Astrocyte of the cerebellum (primary cell): ENCODE measurements at regions not wholly inside any gene's neighbourhood (a gene's known extent, or its start where the extent isn't known, plus 50 kb on each side); places are given as distances from the start of the nearest gene placed in this dataset.

Experiments
- DNase-seq: peaks from one replicate; pipeline ENCODE4 v3.0.0-alpha.2; 2011; ENCODE audit warnings: low read depth
- H3K4me3 ChIP-seq: 2 replicates; pipeline ENCODE4 v1.5.1; 2011; ENCODE audit warnings: mild to moderate bottlenecking, low read depth, low read length, moderate library complexity
- in situ Hi-C: cut with HindIII; loops from 2 replicates; pipeline ENCODE4 v1.10.0; 2017; ENCODE audit warnings: low sequenced_read_pairs
- TF ChIP-seq, protein P1 (sequence below): IDR thresholded peaks from 2 replicates; pipeline ENCODE4 v1.5.1; 2012; ENCODE audit warnings: low read length, low read depth, moderate library complexity, mild to moderate bottlenecking; ENCODE audit errors: missing control alignments

DNA sequence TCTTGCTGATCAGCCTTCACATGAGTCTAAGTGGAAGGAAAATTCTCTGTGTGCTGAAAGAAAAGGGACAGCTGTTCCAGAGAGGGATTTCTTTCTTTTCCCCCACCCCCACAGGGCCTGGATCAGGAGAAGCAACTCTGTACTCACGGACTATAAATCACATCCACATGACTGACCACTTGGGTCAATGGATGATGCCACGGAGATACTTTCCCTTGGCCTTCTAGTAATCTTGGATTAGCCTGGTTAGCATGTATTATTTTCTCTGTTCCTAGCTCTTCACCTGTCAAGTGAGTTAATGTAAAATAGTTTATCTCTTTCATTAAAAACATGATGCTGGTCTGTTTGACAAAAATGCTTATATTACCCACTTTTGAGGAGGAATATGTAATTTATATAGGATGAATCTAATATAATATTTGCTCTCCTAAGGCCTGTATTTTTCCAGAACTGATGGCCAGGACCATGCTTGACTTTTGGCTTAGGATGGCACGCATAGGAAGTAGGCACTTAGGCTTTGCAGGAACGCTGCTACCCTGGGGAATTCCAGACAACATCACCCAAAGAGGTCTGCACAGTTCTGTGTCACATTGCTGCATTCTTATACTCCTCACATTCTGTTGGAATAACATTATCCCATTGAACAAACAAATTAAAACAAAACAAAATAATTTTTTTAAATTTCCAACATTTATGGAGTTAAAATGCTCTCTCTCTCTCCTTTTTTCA, 892.1 kb downstream of the TLE1 start:
- in situ Hi-C loops: loop anchor here (5.0 kb wide), 1 partner anchor 45 kb away; no protein-coding TSS in a partner anchor
- no peak for DNase-seq
- TF ChIP-seq, protein P1, sequence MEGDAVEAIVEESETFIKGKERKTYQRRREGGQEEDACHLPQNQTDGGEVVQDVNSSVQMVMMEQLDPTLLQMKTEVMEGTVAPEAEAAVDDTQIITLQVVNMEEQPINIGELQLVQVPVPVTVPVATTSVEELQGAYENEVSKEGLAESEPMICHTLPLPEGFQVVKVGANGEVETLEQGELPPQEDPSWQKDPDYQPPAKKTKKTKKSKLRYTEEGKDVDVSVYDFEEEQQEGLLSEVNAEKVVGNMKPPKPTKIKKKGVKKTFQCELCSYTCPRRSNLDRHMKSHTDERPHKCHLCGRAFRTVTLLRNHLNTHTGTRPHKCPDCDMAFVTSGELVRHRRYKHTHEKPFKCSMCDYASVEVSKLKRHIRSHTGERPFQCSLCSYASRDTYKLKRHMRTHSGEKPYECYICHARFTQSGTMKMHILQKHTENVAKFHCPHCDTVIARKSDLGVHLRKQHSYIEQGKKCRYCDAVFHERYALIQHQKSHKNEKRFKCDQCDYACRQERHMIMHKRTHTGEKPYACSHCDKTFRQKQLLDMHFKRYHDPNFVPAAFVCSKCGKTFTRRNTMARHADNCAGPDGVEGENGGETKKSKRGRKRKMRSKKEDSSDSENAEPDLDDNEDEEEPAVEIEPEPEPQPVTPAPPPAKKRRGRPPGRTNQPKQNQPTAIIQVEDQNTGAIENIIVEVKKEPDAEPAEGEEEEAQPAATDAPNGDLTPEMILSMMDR: no peak
- H3K4me3 ChIP-seq: no peak overlapping the region

DNA sequence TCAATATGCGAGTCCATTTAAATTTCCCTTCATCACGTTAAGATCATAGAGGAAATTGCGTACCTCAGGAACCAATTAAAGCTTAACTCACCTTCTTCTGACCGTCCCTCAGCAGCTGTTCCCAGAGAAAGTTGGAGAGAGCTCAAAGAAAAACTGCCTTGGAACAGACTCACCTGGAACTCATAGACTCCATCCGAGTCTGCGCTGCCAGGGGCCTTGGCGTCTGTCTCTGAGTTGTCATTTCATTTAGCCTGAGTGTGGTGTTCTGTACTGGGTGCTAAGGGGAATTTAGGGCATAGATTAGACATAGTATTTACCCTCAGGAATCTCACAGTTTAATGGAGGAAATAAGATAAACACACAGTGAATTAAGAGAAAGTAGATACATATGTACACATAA, 892.7 kb downstream of the TLE1 start:
- no peak overlapping the region for H3K4me3 ChIP-seq
- in situ Hi-C loops: loop anchor here (5.0 kb wide), 1 partner anchor 46 kb away; no protein-coding TSS in a partner anchor
- no peak for DNase-seq
- TF ChIP-seq, protein P1: no peak

DNA sequence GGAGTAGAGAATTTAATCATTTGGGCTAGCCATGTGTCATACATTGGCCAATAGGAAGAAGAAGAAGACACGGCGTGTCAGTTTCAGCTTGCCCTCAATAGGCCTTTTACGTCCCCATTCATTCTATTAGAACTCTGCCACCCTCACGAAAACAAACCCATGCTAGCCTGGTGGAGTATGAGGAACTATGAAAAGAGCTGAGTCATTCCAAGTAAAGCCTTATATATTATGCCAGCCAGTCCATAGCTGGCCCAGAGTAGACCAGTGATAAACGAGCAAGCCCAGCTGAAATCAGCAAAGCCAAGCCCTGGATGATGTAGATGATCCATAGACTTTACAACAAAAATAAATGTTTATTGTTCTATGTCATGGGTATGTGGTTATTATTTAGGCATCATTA, 895.1 kb downstream of the TLE1 start:
- DNase-seq: no peak
- in situ Hi-C loops: no loop called here
- H3K4me3 ChIP-seq: no peak overlapping the region
- TF ChIP-seq, protein P1: no peak

DNA sequence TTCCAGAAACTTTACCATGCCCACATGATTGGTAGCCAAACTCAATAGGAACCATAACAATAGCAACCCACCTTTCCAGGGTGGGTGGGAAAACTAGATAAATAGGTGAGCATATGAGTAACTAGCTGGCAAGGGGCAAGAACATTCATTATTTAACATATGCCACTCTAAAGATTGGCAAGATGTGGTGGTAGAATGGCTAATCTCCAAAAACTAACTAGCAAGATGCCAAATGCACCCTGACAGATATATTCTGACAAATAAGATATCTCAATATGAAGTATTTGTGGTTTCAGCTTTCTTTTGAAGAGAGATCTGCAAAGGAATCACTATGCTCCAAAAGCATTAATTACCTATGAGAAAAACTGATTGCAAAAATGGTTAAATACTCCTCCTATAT, 895.6 kb downstream of the TLE1 start:
- TF ChIP-seq, protein P1: no peak
- no peak for DNase-seq
- no peak overlapping the region for H3K4me3 ChIP-seq
- in situ Hi-C loops: no loop called here

DNA sequence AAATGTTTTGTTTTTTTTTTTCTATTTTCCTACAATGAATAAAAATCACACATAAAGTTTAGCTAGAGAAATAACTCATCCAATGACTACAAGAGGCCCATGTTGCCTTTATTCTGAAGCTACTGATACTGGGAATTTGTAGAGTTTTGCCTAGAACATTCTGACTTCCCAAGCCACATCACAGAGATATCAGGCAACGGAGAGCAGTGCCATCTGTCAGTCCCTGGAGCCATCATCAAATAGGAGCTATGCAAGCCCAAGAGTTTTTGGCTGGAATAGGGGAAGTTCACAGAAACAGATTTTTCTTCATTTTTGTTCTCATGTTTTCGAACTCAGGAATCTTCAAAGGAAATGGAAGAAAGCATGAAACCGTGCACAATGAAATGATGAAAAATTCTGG, 896.6 kb downstream of the TLE1 start:
- no peak for DNase-seq
- H3K4me3 ChIP-seq: no peak overlapping the region
- TF ChIP-seq, protein P1: no peak
- in situ Hi-C loops: no loop called here

DNA sequence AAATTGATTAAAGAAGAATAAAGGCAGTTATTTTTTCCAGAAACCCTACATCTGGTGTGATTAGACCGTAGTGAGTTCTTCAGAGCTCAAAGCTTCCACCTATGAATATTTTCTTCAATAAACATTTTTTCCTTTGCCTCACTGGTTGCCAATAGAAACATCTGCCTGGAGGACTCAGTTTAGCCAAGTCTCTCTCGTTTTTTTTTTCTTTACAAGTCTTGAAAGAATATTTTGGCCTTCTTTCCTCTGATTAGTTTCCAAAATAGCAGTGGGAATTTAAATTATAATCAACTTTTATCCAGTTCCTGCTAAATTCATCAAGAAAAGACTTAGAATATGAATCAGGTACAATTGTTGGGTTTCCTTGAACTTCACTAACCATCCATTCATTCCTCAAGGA, 897.5 kb downstream of the TLE1 start:
- in situ Hi-C loops: no loop called here
- TF ChIP-seq, protein P1: no peak
- no peak overlapping the region for H3K4me3 ChIP-seq
- DNase-seq: no peak
